ENCODE measurements at regions not wholly inside any gene's neighbourhood (a gene's known extent, or its start where the extent isn't known, plus 50 kb on each side); places are given as distances from the start of the nearest gene placed in this dataset.

DNA sequence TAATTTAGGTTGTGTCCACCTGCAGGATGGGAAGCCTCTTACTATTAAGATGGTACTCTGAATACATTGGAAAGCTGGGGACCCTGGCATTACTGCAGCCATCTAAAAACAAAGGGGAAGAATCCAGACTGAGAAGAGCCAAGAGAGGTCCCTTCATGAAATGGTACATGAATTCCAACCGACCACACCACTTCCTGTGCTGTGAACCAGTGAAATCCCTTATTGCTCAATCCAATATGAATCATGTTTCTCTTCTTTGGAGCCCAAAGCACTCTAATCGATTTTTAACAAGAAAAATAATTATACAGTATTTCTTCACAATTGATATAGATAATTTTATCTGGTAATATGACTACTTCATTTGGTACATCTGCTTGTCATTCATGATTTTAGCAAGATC lies 479.7 kb upstream of the RAB6C start:
- TF ChIP-seq, protein P1, sequence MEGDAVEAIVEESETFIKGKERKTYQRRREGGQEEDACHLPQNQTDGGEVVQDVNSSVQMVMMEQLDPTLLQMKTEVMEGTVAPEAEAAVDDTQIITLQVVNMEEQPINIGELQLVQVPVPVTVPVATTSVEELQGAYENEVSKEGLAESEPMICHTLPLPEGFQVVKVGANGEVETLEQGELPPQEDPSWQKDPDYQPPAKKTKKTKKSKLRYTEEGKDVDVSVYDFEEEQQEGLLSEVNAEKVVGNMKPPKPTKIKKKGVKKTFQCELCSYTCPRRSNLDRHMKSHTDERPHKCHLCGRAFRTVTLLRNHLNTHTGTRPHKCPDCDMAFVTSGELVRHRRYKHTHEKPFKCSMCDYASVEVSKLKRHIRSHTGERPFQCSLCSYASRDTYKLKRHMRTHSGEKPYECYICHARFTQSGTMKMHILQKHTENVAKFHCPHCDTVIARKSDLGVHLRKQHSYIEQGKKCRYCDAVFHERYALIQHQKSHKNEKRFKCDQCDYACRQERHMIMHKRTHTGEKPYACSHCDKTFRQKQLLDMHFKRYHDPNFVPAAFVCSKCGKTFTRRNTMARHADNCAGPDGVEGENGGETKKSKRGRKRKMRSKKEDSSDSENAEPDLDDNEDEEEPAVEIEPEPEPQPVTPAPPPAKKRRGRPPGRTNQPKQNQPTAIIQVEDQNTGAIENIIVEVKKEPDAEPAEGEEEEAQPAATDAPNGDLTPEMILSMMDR (IDR thresholded peaks at IDR 0.05; ENCODE audit: extremely low read depth in 1 of 2, insufficient read depth in 1 of 2, low read depth in 1 of 2, low read length in 2 of 2): no peak
- TF ChIP-seq POLR2A (IDR thresholded peaks at IDR 0.05; ENCODE audit: low read depth, low read length) (no peak), POLR2AphosphoS5 (IDR thresholded peaks at IDR 0.05; ENCODE audit: insufficient read depth, low read depth, low read length) (no peak), EZH2 (IDR thresholded peaks at IDR 0.05; ENCODE audit: borderline replicate concordance, low read depth, low read length, severe bottlenecking) (no peak), FOS (IDR thresholded peaks at IDR 0.05; ENCODE audit: borderline replicate concordance, insufficient read depth, low read length) (no peak), JUN (IDR thresholded peaks at IDR 0.05; ENCODE audit: borderline replicate concordance, insufficient read depth, insufficient read length, low read depth) (no peak)
- TF ChIP-seq, protein P2, sequence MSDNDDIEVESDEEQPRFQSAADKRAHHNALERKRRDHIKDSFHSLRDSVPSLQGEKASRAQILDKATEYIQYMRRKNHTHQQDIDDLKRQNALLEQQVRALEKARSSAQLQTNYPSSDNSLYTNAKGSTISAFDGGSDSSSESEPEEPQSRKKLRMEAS (IDR thresholded peaks at IDR 0.05; ENCODE audit: insufficient read depth, insufficient read length): no peak
